ENCODE measurements at regions not wholly inside any gene's neighbourhood (a gene's known extent, or its start where the extent isn't known, plus 50 kb on each side); places are given as distances from the start of the nearest gene placed in this dataset.

DNA sequence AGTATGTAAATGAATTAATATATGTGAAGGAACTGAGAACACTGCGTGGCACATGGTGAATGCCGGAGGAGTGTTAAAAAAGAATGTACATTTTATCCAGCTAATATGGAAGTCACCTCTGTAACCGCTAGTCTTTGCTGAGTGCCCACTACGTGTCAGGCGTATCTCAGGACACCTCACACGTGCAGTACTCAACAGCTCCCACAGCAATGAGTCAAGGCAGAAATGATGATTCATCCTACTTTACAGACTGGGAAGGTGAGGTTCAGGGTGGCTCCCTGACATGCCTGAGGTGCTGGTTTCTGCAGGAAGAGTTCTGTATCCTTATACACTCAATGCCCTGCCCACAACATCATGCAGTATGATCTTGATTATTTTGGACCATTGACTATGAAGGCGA, 487.0 kb downstream of the HAPSTR1 start (continued):
- TF ChIP-seq, protein P1, sequence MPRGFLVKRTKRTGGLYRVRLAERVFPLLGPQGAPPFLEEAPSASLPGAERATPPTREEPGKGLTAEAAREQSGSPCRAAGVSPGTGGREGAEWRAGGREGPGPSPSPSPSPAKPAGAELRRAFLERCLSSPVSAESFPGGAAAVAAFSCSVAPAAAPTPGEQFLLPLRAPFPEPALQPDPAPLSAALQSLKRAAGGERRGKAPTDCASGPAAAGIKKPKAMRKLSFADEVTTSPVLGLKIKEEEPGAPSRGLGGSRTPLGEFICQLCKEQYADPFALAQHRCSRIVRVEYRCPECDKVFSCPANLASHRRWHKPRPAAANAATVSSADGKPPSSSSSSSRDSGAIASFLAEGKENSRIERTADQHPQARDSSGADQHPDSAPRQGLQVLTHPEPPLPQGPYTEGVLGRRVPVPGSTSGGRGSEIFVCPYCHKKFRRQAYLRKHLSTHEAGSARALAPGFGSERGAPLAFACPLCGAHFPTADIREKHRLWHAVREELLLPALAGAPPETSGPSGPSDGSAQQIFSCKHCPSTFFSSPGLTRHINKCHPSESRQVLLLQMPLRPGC (tag by site-specific recombination; IDR thresholded peaks at IDR 0.05), result no peak
- TF ChIP-seq ZNF138 (tag by site-specific recombination; IDR thresholded peaks at IDR 0.05; ENCODE audit: borderline replicate concordance), result no peak
- TF ChIP-seq, protein P2, sequence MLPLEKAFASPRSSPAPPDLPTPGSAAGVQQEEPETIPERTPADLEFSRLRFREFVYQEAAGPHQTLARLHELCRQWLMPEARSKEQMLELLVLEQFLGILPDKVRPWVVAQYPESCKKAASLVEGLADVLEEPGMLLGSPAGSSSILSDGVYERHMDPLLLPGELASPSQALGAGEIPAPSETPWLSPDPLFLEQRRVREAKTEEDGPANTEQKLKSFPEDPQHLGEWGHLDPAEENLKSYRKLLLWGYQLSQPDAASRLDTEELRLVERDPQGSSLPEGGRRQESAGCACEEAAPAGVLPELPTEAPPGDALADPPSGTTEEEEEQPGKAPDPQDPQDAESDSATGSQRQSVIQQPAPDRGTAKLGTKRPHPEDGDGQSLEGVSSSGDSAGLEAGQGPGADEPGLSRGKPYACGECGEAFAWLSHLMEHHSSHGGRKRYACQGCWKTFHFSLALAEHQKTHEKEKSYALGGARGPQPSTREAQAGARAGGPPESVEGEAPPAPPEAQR (tag by site-specific recombination; IDR thresholded peaks at IDR 0.05), result no peak

DNA sequence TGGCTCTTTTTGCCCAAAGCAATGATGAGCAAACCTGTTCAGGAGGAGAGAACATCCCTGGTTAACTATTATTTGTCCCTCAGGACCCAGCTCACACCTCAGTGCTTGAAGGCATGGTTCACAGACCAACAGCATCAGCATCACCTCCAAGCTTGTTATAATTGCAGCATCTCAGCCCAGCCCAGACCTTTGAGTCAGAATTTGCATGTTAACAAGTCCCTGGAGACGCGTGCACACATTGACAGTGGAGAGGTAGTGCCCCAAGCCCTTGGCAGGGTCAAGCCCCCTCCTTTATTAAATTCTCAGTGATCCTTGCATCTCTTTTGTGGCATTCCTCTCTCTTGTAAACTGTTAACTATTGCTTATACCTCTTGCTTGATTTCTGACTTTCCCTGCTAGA, 488.6 kb downstream of the HAPSTR1 start:
- CTCF ChIA-PET, result no interaction called here

DNA sequence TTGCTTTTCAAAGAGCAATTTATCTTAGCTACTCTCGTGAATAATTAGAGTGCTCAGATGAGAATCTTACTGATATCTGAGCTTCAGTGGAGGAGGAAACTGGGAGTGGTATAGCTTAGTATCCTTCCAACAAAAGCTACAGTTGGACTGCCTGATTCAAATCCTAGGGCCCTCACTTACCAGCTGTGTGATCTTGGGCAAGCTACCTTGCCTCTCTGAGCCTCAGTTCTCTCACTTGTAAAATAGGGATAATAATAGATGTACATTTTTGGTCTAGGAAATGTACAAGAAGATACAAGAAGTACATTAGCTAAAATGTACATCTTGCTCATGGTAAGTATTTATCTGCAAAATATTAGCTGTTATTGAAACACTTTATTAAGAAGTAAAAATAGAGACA, 502.0 kb downstream of the HAPSTR1 start:
- no peaks in the 10 kb centered on the region for H3K36me3 ChIP-seq (ENCODE audit: control insufficient read depth in 2 of 2, insufficient read depth in 1 of 2, low read length in 2 of 2)
- no peak overlapping the region for H3K4me3 ChIP-seq (ENCODE audit: low read depth, low read length)
- H3K4me1 ChIP-seq (ENCODE audit: control insufficient read depth, insufficient read depth, low read length), result no peaks in the 10 kb centered on the region
- H3K27ac ChIP-seq (ENCODE audit: extremely low read depth, low read depth, low read length), result no peak overlapping the region
- ChIA-PET POLR2A (no interaction called here), CTCF (no interaction called here)
- no peak for TF ChIP-seq ZNF530 (tag by site-specific recombination; IDR thresholded peaks at IDR 0.05; ENCODE audit: low read depth)
- TF ChIP-seq, protein P3, sequence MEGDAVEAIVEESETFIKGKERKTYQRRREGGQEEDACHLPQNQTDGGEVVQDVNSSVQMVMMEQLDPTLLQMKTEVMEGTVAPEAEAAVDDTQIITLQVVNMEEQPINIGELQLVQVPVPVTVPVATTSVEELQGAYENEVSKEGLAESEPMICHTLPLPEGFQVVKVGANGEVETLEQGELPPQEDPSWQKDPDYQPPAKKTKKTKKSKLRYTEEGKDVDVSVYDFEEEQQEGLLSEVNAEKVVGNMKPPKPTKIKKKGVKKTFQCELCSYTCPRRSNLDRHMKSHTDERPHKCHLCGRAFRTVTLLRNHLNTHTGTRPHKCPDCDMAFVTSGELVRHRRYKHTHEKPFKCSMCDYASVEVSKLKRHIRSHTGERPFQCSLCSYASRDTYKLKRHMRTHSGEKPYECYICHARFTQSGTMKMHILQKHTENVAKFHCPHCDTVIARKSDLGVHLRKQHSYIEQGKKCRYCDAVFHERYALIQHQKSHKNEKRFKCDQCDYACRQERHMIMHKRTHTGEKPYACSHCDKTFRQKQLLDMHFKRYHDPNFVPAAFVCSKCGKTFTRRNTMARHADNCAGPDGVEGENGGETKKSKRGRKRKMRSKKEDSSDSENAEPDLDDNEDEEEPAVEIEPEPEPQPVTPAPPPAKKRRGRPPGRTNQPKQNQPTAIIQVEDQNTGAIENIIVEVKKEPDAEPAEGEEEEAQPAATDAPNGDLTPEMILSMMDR (tag by site-specific recombination; IDR thresholded peaks at IDR 0.05), result no peak
- no peaks in the 10 kb centered on the region for H3K9me3 ChIP-seq (ENCODE audit: control insufficient read depth, insufficient read depth, low read depth, low read length)

More for the DNA sequence above, 488.6 kb downstream of the HAPSTR1 start:
- POLR2A ChIA-PET, result no interaction called here
- H3K4me1 ChIP-seq (ENCODE audit: control insufficient read depth, insufficient read depth, low read length), result no peaks in the 10 kb centered on the region
- TF ChIP-seq ZBTB1 (tag by site-specific recombination; IDR thresholded peaks at IDR 0.05), result no peak
- no peak for TF ChIP-seq ZNF596 (tag by site-specific recombination; IDR thresholded peaks at IDR 0.05)
- TF ChIP-seq ZSCAN16 (tag by site-specific recombination; IDR thresholded peaks at IDR 0.05), result no peak
- H3K36me3 ChIP-seq (ENCODE audit: control insufficient read depth in 2 of 2, insufficient read depth in 1 of 2, low read length in 2 of 2), result no peaks in the 10 kb centered on the region
- H3K9me3 ChIP-seq (ENCODE audit: control insufficient read depth, insufficient read depth, low read depth, low read length), result no peaks in the 10 kb centered on the region
- H3K27ac ChIP-seq (ENCODE audit: extremely low read depth, low read depth, low read length), result no peak overlapping the region
- H3K4me3 ChIP-seq (ENCODE audit: low read depth, low read length), result no peak overlapping the region

DNA sequence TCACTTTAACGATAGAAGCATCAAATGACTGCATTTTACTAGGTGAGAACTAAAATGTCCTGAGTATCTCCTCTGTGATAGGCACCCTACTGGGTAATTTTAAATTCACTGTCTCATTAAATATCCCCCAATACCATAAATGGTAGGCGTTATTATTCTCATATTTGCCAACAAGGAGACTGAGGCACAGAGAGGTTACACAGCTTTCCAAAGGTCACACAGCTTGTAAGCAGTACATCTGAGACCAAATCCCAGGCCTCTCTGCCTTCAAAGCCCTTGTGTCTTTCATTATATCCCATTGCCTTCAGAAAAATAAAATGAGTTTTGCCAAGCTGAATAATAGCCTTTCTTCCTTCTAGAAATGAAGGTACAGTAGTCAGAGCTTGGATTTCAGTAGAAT, 502.6 kb downstream of the HAPSTR1 start:
- no peaks in the 10 kb centered on the region for H3K36me3 ChIP-seq (ENCODE audit: control insufficient read depth in 2 of 2, insufficient read depth in 1 of 2, low read length in 2 of 2)
- H3K4me3 ChIP-seq (ENCODE audit: low read depth, low read length), result no peak overlapping the region
- no peaks in the 10 kb centered on the region for H3K4me1 ChIP-seq (ENCODE audit: control insufficient read depth, insufficient read depth, low read length)
- TF ChIP-seq ZNF19 (tag by site-specific recombination; IDR thresholded peaks at IDR 0.05; ENCODE audit: low read depth) (no peak), ZXDB (tag by site-specific recombination; IDR thresholded peaks at IDR 0.05) (no peak), ZNF48 (tag by site-specific recombination; IDR thresholded peaks at IDR 0.05) (no peak), ZNF433 (tag by site-specific recombination; IDR thresholded peaks at IDR 0.05; ENCODE audit: low read depth) (no peak), ZNF677 (tag by site-specific recombination; IDR thresholded peaks at IDR 0.05) (no peak), ZNF23 (tag by site-specific recombination; IDR thresholded peaks at IDR 0.05; ENCODE audit: borderline replicate concordance) (no peak), IKZF3 (tag by site-specific recombination; IDR thresholded peaks at IDR 0.05) (no peak)
- TF ChIP-seq, protein P4, sequence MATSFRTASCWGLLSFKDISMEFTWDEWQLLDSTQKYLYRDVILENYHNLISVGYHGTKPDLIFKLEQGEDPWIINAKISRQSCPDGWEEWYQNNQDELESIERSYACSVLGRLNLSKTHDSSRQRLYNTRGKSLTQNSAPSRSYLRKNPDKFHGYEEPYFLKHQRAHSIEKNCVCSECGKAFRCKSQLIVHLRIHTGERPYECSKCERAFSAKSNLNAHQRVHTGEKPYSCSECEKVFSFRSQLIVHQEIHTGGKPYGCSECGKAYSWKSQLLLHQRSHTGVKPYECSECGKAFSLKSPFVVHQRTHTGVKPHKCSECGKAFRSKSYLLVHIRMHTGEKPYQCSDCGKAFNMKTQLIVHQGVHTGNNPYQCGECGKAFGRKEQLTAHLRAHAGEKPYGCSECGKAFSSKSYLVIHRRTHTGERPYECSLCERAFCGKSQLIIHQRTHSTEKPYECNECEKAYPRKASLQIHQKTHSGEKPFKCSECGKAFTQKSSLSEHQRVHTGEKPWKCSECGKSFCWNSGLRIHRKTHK (tag by site-specific recombination; IDR thresholded peaks at IDR 0.05), result no peak
- POLR2A ChIA-PET, result no interaction called here
- CTCF ChIA-PET, result interaction anchor here (0.6 kb wide), 1 partner anchor 11 kb away, joined by 4 read pairs; no protein-coding TSS in a partner anchor
- H3K9me3 ChIP-seq (ENCODE audit: control insufficient read depth, insufficient read depth, low read depth, low read length), result no peaks in the 10 kb centered on the region
- no peak overlapping the region for H3K27ac ChIP-seq (ENCODE audit: extremely low read depth, low read depth, low read length)
